ENCODE measurements at regions not wholly inside any gene's neighbourhood (a gene's known extent, or its start where the extent isn't known, plus 50 kb on each side); places are given as distances from the start of the nearest gene placed in this dataset.

GRCh38 chr4:148717988-148718387 is 275.8 kb upstream of the NR3C2 start:
- H3K27me3 ChIP-seq (ENCODE audit: control insufficient read depth in 1 of 2, insufficient read depth in 2 of 2, low read length in 2 of 2), result no peaks in the 10 kb centered on the region
- H3K9ac ChIP-seq (ENCODE audit: low read length in 2 of 2), result no peak overlapping the region
- no peaks in the 10 kb centered on the region for H3K4me1 ChIP-seq (ENCODE audit: control insufficient read depth, insufficient read depth, low read length)
- no peak overlapping the region for H3K27ac ChIP-seq (ENCODE audit: low read length)
- no peaks in the 10 kb centered on the region for H3K36me3 ChIP-seq (ENCODE audit: control insufficient read depth in 2 of 2, insufficient read depth in 2 of 2, low read length in 2 of 2)
- H3K9me3 ChIP-seq (ENCODE audit: control insufficient read depth in 2 of 2, low read length in 2 of 2), result peaks cover 0 to 3% of the 10 kb centered on the region in 2 donors
- H3K4me3 ChIP-seq (ENCODE audit: low read length in 2 of 2), result no peak overlapping the region

DNA sequence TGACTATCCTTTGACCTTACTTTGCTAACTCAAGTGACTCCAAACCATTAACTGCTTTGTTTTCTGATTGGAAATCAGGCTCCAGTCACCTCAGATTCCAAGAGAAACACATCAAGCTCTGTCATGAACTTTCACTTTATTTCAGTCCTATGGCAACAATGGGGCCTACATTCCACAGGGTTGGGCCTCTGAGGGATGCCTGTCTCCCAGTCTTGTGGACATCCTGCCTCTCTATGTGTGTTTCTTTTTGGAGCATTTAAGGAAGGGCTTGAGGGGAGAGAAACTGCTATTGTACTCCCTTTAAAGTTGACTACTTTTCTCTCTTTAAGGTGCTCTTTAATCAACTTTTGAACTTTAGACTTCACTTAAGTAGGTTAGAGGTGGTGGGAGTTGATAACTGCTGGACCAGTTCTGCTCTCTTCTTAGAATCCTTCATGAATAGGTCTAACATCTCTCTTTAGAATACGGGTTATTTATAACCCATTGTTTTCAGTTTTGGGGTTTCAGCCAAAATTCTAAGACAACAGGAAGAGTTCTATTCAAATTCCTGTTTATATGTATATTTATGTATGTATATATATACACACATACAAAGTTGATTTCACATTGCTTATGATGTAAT is 274.3 kb upstream of the NR3C2 start:
- Histone ChIP-seq H3K9me3 (ENCODE audit: control insufficient read depth in 2 of 2, low read length in 2 of 2) (no peaks in the 10 kb centered on the region), H3K36me3 (ENCODE audit: control insufficient read depth in 2 of 2, insufficient read depth in 2 of 2, low read length in 2 of 2) (no peaks in the 10 kb centered on the region), H3K9ac (ENCODE audit: low read length in 2 of 2) (no peak overlapping the region), H3K4me3 (ENCODE audit: low read length in 2 of 2) (no peak overlapping the region), H3K4me1 (ENCODE audit: control insufficient read depth, insufficient read depth, low read length) (no peaks in the 10 kb centered on the region), H3K27ac (ENCODE audit: low read length) (no peak overlapping the region), H3K27me3 (ENCODE audit: control insufficient read depth in 1 of 2, insufficient read depth in 2 of 2, low read length in 2 of 2) (no peaks in the 10 kb centered on the region)

GRCh38 chr4:148704291-148704690 is 262.1 kb upstream of the NR3C2 start:
- Histone ChIP-seq H3K9me3 (ENCODE audit: control insufficient read depth in 2 of 2, low read length in 2 of 2) (peaks cover 0 to 3% of the 10 kb centered on the region in 2 donors), H3K9ac (ENCODE audit: low read length in 2 of 2) (no peak overlapping the region), H3K4me3 (ENCODE audit: low read length in 2 of 2) (no peak overlapping the region), H3K4me1 (ENCODE audit: control insufficient read depth, insufficient read depth, low read length) (no peaks in the 10 kb centered on the region), H3K27ac (ENCODE audit: low read length) (no peak overlapping the region), H3K27me3 (ENCODE audit: control insufficient read depth in 1 of 2, insufficient read depth in 2 of 2, low read length in 2 of 2) (no peaks in the 10 kb centered on the region), H3K36me3 (ENCODE audit: control insufficient read depth in 2 of 2, insufficient read depth in 2 of 2, low read length in 2 of 2) (no peaks in the 10 kb centered on the region)

GRCh38 chr4:148694702-148695101 is 252.5 kb upstream of the NR3C2 start:
- no peaks in the 10 kb centered on the region for H3K4me1 ChIP-seq (ENCODE audit: control insufficient read depth, insufficient read depth, low read length)
- H3K27me3 ChIP-seq (ENCODE audit: control insufficient read depth in 1 of 2, insufficient read depth in 2 of 2, low read length in 2 of 2), result no peaks in the 10 kb centered on the region
- no peaks in the 10 kb centered on the region for H3K9me3 ChIP-seq (ENCODE audit: control insufficient read depth in 2 of 2, low read length in 2 of 2)
- H3K9ac ChIP-seq (ENCODE audit: low read length in 2 of 2), result no peak overlapping the region
- no peak overlapping the region for H3K4me3 ChIP-seq (ENCODE audit: low read length in 2 of 2)
- H3K27ac ChIP-seq (ENCODE audit: low read length), result no peak overlapping the region
- no peaks in the 10 kb centered on the region for H3K36me3 ChIP-seq (ENCODE audit: control insufficient read depth in 2 of 2, insufficient read depth in 2 of 2, low read length in 2 of 2)

GRCh38 chr4:148693913-148694649 is 251.9 kb upstream of the NR3C2 start:
- Histone ChIP-seq H3K36me3 (ENCODE audit: control insufficient read depth in 2 of 2, insufficient read depth in 2 of 2, low read length in 2 of 2) (no peaks in the 10 kb centered on the region), H3K9me3 (ENCODE audit: control insufficient read depth in 2 of 2, low read length in 2 of 2) (no peaks in the 10 kb centered on the region), H3K4me1 (ENCODE audit: control insufficient read depth, insufficient read depth, low read length) (no peaks in the 10 kb centered on the region), H3K27ac (ENCODE audit: low read length) (no peak overlapping the region), H3K9ac (ENCODE audit: low read length in 2 of 2) (no peak overlapping the region), H3K27me3 (ENCODE audit: control insufficient read depth in 1 of 2, insufficient read depth in 2 of 2, low read length in 2 of 2) (no peaks in the 10 kb centered on the region), H3K4me3 (ENCODE audit: low read length in 2 of 2) (no peak overlapping the region)

DNA sequence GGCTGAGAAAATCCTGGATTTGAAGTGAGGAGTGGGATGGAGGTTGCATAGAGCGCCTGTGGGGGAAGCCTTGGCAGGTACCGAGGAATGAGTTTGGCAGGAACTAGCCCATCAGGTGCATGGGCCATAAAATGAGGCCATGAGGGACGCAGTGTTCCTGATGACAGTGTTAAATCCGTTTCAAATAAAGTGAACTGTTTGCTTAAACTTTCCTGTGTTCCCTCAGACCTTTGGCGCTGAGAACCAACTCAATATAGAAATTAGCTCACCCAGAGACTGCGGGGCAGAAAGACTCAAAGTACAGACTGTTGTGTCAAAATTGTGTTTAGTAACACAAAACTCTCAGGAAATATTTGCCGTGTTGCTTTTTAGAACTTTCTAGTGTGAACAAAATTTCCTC is 250.0 kb upstream of the NR3C2 start:
- Histone ChIP-seq H3K9ac (ENCODE audit: low read length in 2 of 2) (no peak overlapping the region), H3K27ac (ENCODE audit: low read length) (no peak overlapping the region), H3K4me1 (ENCODE audit: control insufficient read depth, insufficient read depth, low read length) (no peaks in the 10 kb centered on the region), H3K9me3 (ENCODE audit: control insufficient read depth in 2 of 2, low read length in 2 of 2) (no peaks in the 10 kb centered on the region), H3K4me3 (ENCODE audit: low read length in 2 of 2) (no peak overlapping the region), H3K27me3 (ENCODE audit: control insufficient read depth in 1 of 2, insufficient read depth in 2 of 2, low read length in 2 of 2) (no peaks in the 10 kb centered on the region), H3K36me3 (ENCODE audit: control insufficient read depth in 2 of 2, insufficient read depth in 2 of 2, low read length in 2 of 2) (no peaks in the 10 kb centered on the region)

- H3K27ac ChIP-seq (ENCODE audit: low read length), result no peak overlapping the region
- H3K4me1 ChIP-seq (ENCODE audit: control insufficient read depth, insufficient read depth, low read length), result no peaks in the 10 kb centered on the region
- H3K9me3 ChIP-seq (ENCODE audit: control insufficient read depth in 2 of 2, low read length in 2 of 2), result no peaks in the 10 kb centered on the region
- H3K9ac ChIP-seq (ENCODE audit: low read length in 2 of 2), result no peak overlapping the region
- H3K36me3 ChIP-seq (ENCODE audit: control insufficient read depth in 2 of 2, insufficient read depth in 2 of 2, low read length in 2 of 2), result no peaks in the 10 kb centered on the region
- H3K27me3 ChIP-seq (ENCODE audit: control insufficient read depth in 1 of 2, insufficient read depth in 2 of 2, low read length in 2 of 2), result no peaks in the 10 kb centered on the region
- no peak overlapping the region for H3K4me3 ChIP-seq (ENCODE audit: low read length in 2 of 2)
Observed at GRCh38 chr4:148686449-148686848, 244.2 kb upstream of the NR3C2 start.

DNA sequence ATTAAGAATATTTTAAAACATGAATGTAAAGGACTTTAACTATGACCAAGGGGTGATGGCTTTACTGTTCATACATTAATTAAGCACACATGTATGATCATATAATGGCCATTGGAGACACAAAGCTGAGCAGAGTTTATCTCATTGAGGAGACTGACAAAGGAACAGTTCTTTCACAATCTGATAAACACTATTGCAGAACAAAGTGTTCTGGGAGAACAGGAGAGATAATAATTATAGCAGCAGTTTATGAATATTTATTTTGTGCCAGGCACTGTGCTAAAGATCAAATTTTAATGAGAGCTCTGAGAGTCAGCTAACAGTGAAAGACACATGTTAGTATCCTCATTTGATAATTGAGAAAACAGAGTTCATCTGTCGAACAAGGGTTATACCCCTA is 242.4 kb upstream of the NR3C2 start:
- Histone ChIP-seq H3K27me3 (ENCODE audit: control insufficient read depth in 1 of 2, insufficient read depth in 2 of 2, low read length in 2 of 2) (no peaks in the 10 kb centered on the region), H3K9ac (ENCODE audit: low read length in 2 of 2) (no peak overlapping the region), H3K27ac (ENCODE audit: low read length) (no peak overlapping the region), H3K36me3 (ENCODE audit: control insufficient read depth in 2 of 2, insufficient read depth in 2 of 2, low read length in 2 of 2) (no peaks in the 10 kb centered on the region), H3K4me1 (ENCODE audit: control insufficient read depth, insufficient read depth, low read length) (no peaks in the 10 kb centered on the region), H3K4me3 (ENCODE audit: low read length in 2 of 2) (no peak overlapping the region), H3K9me3 (ENCODE audit: control insufficient read depth in 2 of 2, low read length in 2 of 2) (no peaks in the 10 kb centered on the region)

DNA sequence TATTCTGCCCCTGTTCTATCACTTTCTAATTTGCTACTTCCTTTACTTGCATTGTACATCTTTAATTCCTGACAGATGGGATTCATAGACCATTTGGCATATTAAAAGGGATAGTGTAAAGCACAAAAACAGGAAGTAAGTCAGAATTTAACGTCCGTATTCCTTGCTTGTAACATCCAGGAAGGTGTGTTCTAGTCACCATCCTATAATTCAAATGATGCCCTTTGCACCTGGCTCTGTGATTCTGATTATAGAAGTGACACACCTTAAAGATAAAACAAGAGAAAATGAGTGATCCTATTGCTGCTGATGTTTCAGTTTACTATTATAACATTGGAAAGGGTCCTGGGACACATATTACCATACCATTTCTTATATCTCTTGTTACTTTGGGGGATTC is 238.7 kb upstream of the NR3C2 start:
- no peaks in the 10 kb centered on the region for H3K9me3 ChIP-seq (ENCODE audit: control insufficient read depth in 2 of 2, low read length in 2 of 2)
- H3K9ac ChIP-seq (ENCODE audit: low read length in 2 of 2), result no peak overlapping the region
- H3K27ac ChIP-seq (ENCODE audit: low read length), result no peak overlapping the region
- no peaks in the 10 kb centered on the region for H3K36me3 ChIP-seq (ENCODE audit: control insufficient read depth in 2 of 2, insufficient read depth in 2 of 2, low read length in 2 of 2)
- H3K27me3 ChIP-seq (ENCODE audit: control insufficient read depth in 1 of 2, insufficient read depth in 2 of 2, low read length in 2 of 2), result no peaks in the 10 kb centered on the region
- H3K4me1 ChIP-seq (ENCODE audit: control insufficient read depth, insufficient read depth, low read length), result no peaks in the 10 kb centered on the region
- no peak overlapping the region for H3K4me3 ChIP-seq (ENCODE audit: low read length in 2 of 2)

GRCh38 chr4:148676344-148676743 is 234.1 kb upstream of the NR3C2 start:
- Histone ChIP-seq H3K4me1 (ENCODE audit: control insufficient read depth, insufficient read depth, low read length) (no peaks in the 10 kb centered on the region), H3K9me3 (ENCODE audit: control insufficient read depth in 2 of 2, low read length in 2 of 2) (no peaks in the 10 kb centered on the region), H3K4me3 (ENCODE audit: low read length in 2 of 2) (no peak overlapping the region), H3K27ac (ENCODE audit: low read length) (no peak overlapping the region), H3K36me3 (ENCODE audit: control insufficient read depth in 2 of 2, insufficient read depth in 2 of 2, low read length in 2 of 2) (no peaks in the 10 kb centered on the region), H3K27me3 (ENCODE audit: control insufficient read depth in 1 of 2, insufficient read depth in 2 of 2, low read length in 2 of 2) (no peaks in the 10 kb centered on the region), H3K9ac (ENCODE audit: low read length in 2 of 2) (no peak overlapping the region)

DNA sequence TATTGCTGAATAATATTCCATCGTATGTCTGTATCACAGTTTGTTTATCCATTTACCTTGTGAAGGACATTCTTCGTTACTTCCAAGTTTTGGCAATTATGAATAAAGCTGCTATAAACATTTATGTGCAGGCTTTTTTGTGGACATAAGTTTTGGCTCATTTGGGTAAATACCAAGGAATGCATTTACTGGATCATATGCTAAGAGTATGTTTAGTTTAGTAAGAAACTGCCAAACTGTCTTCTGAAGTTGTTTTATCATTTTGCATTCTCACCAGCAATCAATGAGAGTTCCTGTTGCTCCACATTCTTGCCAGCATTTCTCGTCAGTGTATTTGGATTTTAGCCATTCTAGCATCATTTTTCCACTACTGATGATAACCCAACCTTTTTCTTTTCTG is 232.7 kb upstream of the NR3C2 start:
- H3K27ac ChIP-seq (ENCODE audit: low read length), result no peak overlapping the region
- no peaks in the 10 kb centered on the region for H3K36me3 ChIP-seq (ENCODE audit: control insufficient read depth in 2 of 2, insufficient read depth in 2 of 2, low read length in 2 of 2)
- no peak overlapping the region for H3K4me3 ChIP-seq (ENCODE audit: low read length in 2 of 2)
- no peaks in the 10 kb centered on the region for H3K27me3 ChIP-seq (ENCODE audit: control insufficient read depth in 1 of 2, insufficient read depth in 2 of 2, low read length in 2 of 2)
- no peaks in the 10 kb centered on the region for H3K9me3 ChIP-seq (ENCODE audit: control insufficient read depth in 2 of 2, low read length in 2 of 2)
- no peaks in the 10 kb centered on the region for H3K4me1 ChIP-seq (ENCODE audit: control insufficient read depth, insufficient read depth, low read length)
- no peak overlapping the region for H3K9ac ChIP-seq (ENCODE audit: low read length in 2 of 2)
